Keratinocyte (primary cell): ENCODE measurements at regions not wholly inside any gene's neighbourhood (a gene's known extent, or its start where the extent isn't known, plus 50 kb on each side); places are given as distances from the start of the nearest gene placed in this dataset.

Experiments used
- DNase-seq: peaks from one replicate; pipeline ENCODE4 v3.0.0-alpha.2; 2011; ENCODE audit warnings: low read depth, missing footprints, low spot score
- FAIRE-seq: peaks from 2 replicates; lab custom pipeline; 2011; peaks lifted over from hg19 to GRCh38; lab: Jason Lieb, UNC
- H2AFZ ChIP-seq: 2 replicates; pipeline ENCODE4 v1.6.0; 2012; ENCODE audit warnings: low read length, control low read depth, inconsistent platforms; ENCODE audit not compliant: control insufficient read depth
- H3K27ac ChIP-seq: 2 replicates; pipeline ENCODE4 v1.5.1; 2011; ENCODE audit warnings: low read length; ENCODE audit not compliant: control insufficient read depth, insufficient read depth
- H3K27me3 ChIP-seq: 3 replicates; pipeline ENCODE4 v1.6.0; 2011; ENCODE audit warnings: low read length; ENCODE audit not compliant: control insufficient read depth, insufficient read depth; ENCODE audit errors: extremely low read depth
- H3K36me3 ChIP-seq, 2 experiments: 2 replicates in 1 of 2; 3 replicates in 1 of 2; pipeline ENCODE4 v1.5.1; 2011; ENCODE audit warnings: low read length in 2 of 2, mild to moderate bottlenecking in 1 of 2; ENCODE audit not compliant: control insufficient read depth in 2 of 2, insufficient read depth in 2 of 2; ENCODE audit errors: extremely low read depth in 1 of 2
- H3K4me1 ChIP-seq: 3 replicates; pipeline ENCODE4 v1.5.1; 2011; ENCODE audit warnings: low read length; ENCODE audit not compliant: control insufficient read depth, insufficient read depth; ENCODE audit errors: extremely low read depth
- H3K4me2 ChIP-seq: 3 replicates; pipeline ENCODE4 v1.6.0; 2011; ENCODE audit warnings: low read depth, low read length; ENCODE audit not compliant: control insufficient read depth, insufficient read depth; ENCODE audit errors: extremely low read depth
- H3K4me3 ChIP-seq, 3 experiments: fragments of 200-600 bp in 1 of 3; sonication (generic) in 1 of 3; 2 replicates in 2 of 3; 3 replicates in 1 of 3; pipeline ENCODE4 v1.5.1; 2011 to 2016; ENCODE audit warnings: low read length in 3 of 3, mild to moderate bottlenecking in 3 of 3, control low read depth in 2 of 3, inconsistent platforms in 1 of 3, low read depth in 1 of 3, mixed read lengths in 1 of 3, mixed run types in 1 of 3, moderate library complexity in 1 of 3; ENCODE audit not compliant: control insufficient read depth in 2 of 3, insufficient read depth in 2 of 3; ENCODE audit errors: extremely low read depth in 1 of 3
- H3K79me2 ChIP-seq: 2 replicates; pipeline ENCODE4 v1.6.0; 2012; ENCODE audit warnings: low read length; ENCODE audit not compliant: control insufficient read depth, insufficient read depth
- H3K9ac ChIP-seq: 3 replicates; pipeline ENCODE4 v1.6.0; 2011; ENCODE audit warnings: low read length; ENCODE audit not compliant: control insufficient read depth, insufficient read depth; ENCODE audit errors: extremely low read depth
- H3K9me1 ChIP-seq: 3 replicates; pipeline ENCODE4 v1.6.0; 2011; ENCODE audit warnings: low read length; ENCODE audit not compliant: control insufficient read depth, insufficient read depth; ENCODE audit errors: extremely low read depth
- H3K9me3 ChIP-seq: 2 replicates; pipeline ENCODE4 v1.5.1; 2012; ENCODE audit warnings: low read depth, low read length; ENCODE audit not compliant: control insufficient read depth
- H4K20me1 ChIP-seq: 3 replicates; pipeline ENCODE4 v1.6.0; 2011; ENCODE audit warnings: low read length; ENCODE audit not compliant: control insufficient read depth, insufficient read depth; ENCODE audit errors: extremely low read depth
- EZH2 ChIP-seq: IDR thresholded peaks from one replicate; pipeline ENCODE4 v1.6.1; 2012; ENCODE audit warnings: inconsistent platforms, mild to moderate bottlenecking, low read length, moderate library complexity
- dilution Hi-C: fragments of 300-500 bp; cut with MboI; formaldehyde crosslinking; loops from one replicate; pipeline ENCODE4 v1.7.0; 2020; ENCODE audit warnings: low sequenced_read_pairs; ENCODE audit not compliant: extremely low pct_ligation_motif_present
- TF ChIP-seq, protein P1 (sequence below), 3 experiments: IDR thresholded peaks in 1 of 3; conservative IDR thresholded peaks in 1 of 3; optimal IDR thresholded peaks in 1 of 3; 2 replicates in 2 of 3; 3 replicates in 1 of 3; pipeline versions ENCODE3 to v1.5.1; 2011; ENCODE audit warnings: low read length in 3 of 3, mild to moderate bottlenecking in 3 of 3, moderate library complexity in 2 of 3, control low read depth in 1 of 3, inconsistent platforms in 1 of 3; ENCODE audit not compliant: insufficient read depth in 2 of 3; ENCODE audit errors: extremely low read depth in 1 of 3

DNA sequence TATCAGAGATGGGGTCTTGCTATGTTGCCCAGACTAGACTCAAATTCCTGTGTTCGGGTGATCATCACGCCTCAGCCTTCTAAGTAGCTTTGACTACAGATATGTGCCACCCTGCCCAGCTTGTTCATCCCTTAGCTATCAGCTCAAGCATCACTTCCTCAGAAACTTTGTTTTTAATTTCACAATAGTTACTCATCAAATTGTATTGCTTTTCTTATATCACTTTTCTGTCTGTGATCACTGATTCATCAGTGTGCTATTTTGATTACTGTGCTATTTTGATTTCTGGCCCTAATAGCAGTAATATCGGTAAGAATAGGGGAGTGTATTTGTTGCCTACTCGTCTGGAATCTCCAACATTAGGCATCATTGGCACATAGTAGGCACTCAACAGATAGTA, 878.6 kb upstream of the PCDH20 start:
- no peaks in the 10 kb centered on the region for H3K9me1 ChIP-seq
- H3K9ac ChIP-seq = no peak overlapping the region
- H2AFZ ChIP-seq = no peak overlapping the region
- H4K20me1 ChIP-seq = no peaks in the 10 kb centered on the region
- H3K9me3 ChIP-seq = no peaks in the 10 kb centered on the region
- no peak overlapping the region for H3K27ac ChIP-seq
- dilution Hi-C loops = no loop called here
- H3K4me3 ChIP-seq = no peak overlapping the region
- H3K79me2 ChIP-seq = no peaks in the 10 kb centered on the region
- no peak for FAIRE-seq
- no peaks in the 10 kb centered on the region for H3K4me1 ChIP-seq
- no peaks in the 10 kb centered on the region for H3K27me3 ChIP-seq
- no peaks in the 10 kb centered on the region for H3K36me3 ChIP-seq
- H3K4me2 ChIP-seq = no peak overlapping the region
- no peak for TF ChIP-seq EZH2
- TF ChIP-seq, protein P1, sequence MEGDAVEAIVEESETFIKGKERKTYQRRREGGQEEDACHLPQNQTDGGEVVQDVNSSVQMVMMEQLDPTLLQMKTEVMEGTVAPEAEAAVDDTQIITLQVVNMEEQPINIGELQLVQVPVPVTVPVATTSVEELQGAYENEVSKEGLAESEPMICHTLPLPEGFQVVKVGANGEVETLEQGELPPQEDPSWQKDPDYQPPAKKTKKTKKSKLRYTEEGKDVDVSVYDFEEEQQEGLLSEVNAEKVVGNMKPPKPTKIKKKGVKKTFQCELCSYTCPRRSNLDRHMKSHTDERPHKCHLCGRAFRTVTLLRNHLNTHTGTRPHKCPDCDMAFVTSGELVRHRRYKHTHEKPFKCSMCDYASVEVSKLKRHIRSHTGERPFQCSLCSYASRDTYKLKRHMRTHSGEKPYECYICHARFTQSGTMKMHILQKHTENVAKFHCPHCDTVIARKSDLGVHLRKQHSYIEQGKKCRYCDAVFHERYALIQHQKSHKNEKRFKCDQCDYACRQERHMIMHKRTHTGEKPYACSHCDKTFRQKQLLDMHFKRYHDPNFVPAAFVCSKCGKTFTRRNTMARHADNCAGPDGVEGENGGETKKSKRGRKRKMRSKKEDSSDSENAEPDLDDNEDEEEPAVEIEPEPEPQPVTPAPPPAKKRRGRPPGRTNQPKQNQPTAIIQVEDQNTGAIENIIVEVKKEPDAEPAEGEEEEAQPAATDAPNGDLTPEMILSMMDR (optimal IDR thresholded peaks at IDR 0.05 in 1 of 3, IDR thresholded peaks at IDR 0.05 in 1 of 3, conservative IDR thresholded peaks at IDR 0.05 in 1 of 3; ENCODE audit: extremely low read depth in 1 of 3, insufficient read depth in 2 of 3, low read length in 3 of 3) = no peak
- DNase-seq = no peak

- DNase-seq = no peak
- H3K9ac ChIP-seq = no peak overlapping the region
- no peaks in the 10 kb centered on the region for H3K9me3 ChIP-seq
- no peaks in the 10 kb centered on the region for H3K27me3 ChIP-seq
- no peak for TF ChIP-seq EZH2
- TF ChIP-seq, protein P1 (optimal IDR thresholded peaks at IDR 0.05 in 1 of 3, IDR thresholded peaks at IDR 0.05 in 1 of 3, conservative IDR thresholded peaks at IDR 0.05 in 1 of 3; ENCODE audit: extremely low read depth in 1 of 3, insufficient read depth in 2 of 3, low read length in 3 of 3) = no peak
- H3K36me3 ChIP-seq = no peaks in the 10 kb centered on the region
- no peaks in the 10 kb centered on the region for H3K9me1 ChIP-seq
- H3K79me2 ChIP-seq = no peaks in the 10 kb centered on the region
- no peak for FAIRE-seq
- no peak overlapping the region for H3K4me2 ChIP-seq
- H3K4me3 ChIP-seq = no peak overlapping the region
- H2AFZ ChIP-seq = no peak overlapping the region
- H4K20me1 ChIP-seq = no peaks in the 10 kb centered on the region
- dilution Hi-C loops = no loop called here
- no peaks in the 10 kb centered on the region for H3K4me1 ChIP-seq
- no peak overlapping the region for H3K27ac ChIP-seq
These were observed 877.2 kb upstream of the PCDH20 start for GRCh38 chr13:62292714-62293480.
